Panc1 (cell line): ENCODE measurements at regions not wholly inside any gene's neighbourhood (a gene's known extent, or its start where the extent isn't known, plus 50 kb on each side); places are given as distances from the start of the nearest gene placed in this dataset.

Source experiments
- ATAC-seq: fragments of 200-7000 bp; cut with Tn5 transposase; 2 replicates; pipeline ENCODE4 v1.9.1; 2020; ENCODE audit warnings: mild to moderate bottlenecking, moderate library complexity
- BruUV-seq: library from RNA; stranded (reverse); fragments of 400-500 nt; replicated peaks from 2 replicates; lab custom pipeline; 2021; lab: Mats Ljungman, UMichigan
- CTCF ChIA-PET: fragments of 300-600 bp; sonication (Branson Sonifier 250); formaldehyde crosslinking; loops from one replicate; lab custom pipeline; 2022; ENCODE audit warnings: antibody characterized with exemption; lab: Charles Lee
- POLR2A ChIA-PET: fragments of 300-600 bp; sonication (Branson Sonifier 250); formaldehyde crosslinking; loops from one replicate; lab custom pipeline; 2022; ENCODE audit warnings: antibody characterized with exemption; lab: Charles Lee
- DNase-seq: peaks from one replicate; pipeline ENCODE4 v3.0.0-alpha.2; 2010; ENCODE audit warnings: low read depth, low spot score
- H3K27ac ChIP-seq: 2 replicates; pipeline ENCODE4 v1.5.1; 2011; ENCODE audit warnings: mild to moderate bottlenecking, low read length, inconsistent platforms
- H3K27me3 ChIP-seq: fragments of 200-500 bp; sonication (Bioruptor generic); 2 replicates; pipeline ENCODE4 v1.6.0; 2014; ENCODE audit warnings: low read length, inconsistent platforms; ENCODE audit not compliant: control insufficient read depth, insufficient read depth
- H3K36me3 ChIP-seq: fragments of 200-500 bp; sonication (Bioruptor generic); 2 replicates; pipeline ENCODE4 v1.5.1; 2014; ENCODE audit warnings: inconsistent platforms, mild to moderate bottlenecking, low read length, moderate library complexity; ENCODE audit not compliant: control insufficient read depth, insufficient read depth
- H3K4me1 ChIP-seq: 2 replicates; pipeline ENCODE4 v1.5.1; 2011; ENCODE audit warnings: inconsistent platforms, mild to moderate bottlenecking, low read length, moderate library complexity; ENCODE audit not compliant: control insufficient read depth, insufficient read depth
- H3K4me3 ChIP-seq, 2 experiments: 2 replicates each; pipeline ENCODE4 v1.5.1; 2011 to 2012; ENCODE audit warnings: low read depth in 2 of 2, low read length in 2 of 2, mild to moderate bottlenecking in 2 of 2, inconsistent platforms in 1 of 2, moderate library complexity in 1 of 2
- H3K9me3 ChIP-seq: fragments of 200-500 bp; sonication (Bioruptor generic); 2 replicates; pipeline ENCODE4 v1.5.1; 2014; ENCODE audit warnings: low read depth, mild to moderate bottlenecking, inconsistent platforms, low read length, moderate library complexity; ENCODE audit not compliant: control insufficient read depth, insufficient read depth
- CTCF ChIP-seq: fragments of 450-650 bp; IDR thresholded peaks from 2 replicates; pipeline ENCODE4 v1.5.1; 2017; ENCODE audit warnings: mild to moderate bottlenecking
- POLR2AphosphoS5 ChIP-seq: IDR thresholded peaks from 2 replicates; pipeline ENCODE4 v1.6.1; 2012; ENCODE audit warnings: mild to moderate bottlenecking, low read depth, low read length, moderate library complexity
- REST ChIP-seq, 2 experiments: IDR thresholded peaks; 2 replicates each; pipeline ENCODE4 v1.6.1; 2011 to 2012; ENCODE audit warnings: low read depth in 2 of 2, control low read depth in 1 of 2, low read length in 1 of 2, mild to moderate bottlenecking in 1 of 2, moderate library complexity in 1 of 2; ENCODE audit not compliant: insufficient read depth in 1 of 2
- SIN3A ChIP-seq: IDR thresholded peaks from 2 replicates; pipeline ENCODE4 v1.6.1; 2012; ENCODE audit warnings: low read depth, mild to moderate bottlenecking, low read length, moderate library complexity, borderline replicate concordance; ENCODE audit not compliant: insufficient read depth
- TCF7L2 ChIP-seq: IDR thresholded peaks from 2 replicates; pipeline ENCODE4 v1.6.1; 2011; ENCODE audit warnings: mild to moderate bottlenecking, low read depth, low read length, inconsistent platforms
- in situ Hi-C: cut with HindIII; loops from 2 replicates; pipeline ENCODE4 v1.10.0; 2016; ENCODE audit warnings: low sequenced_read_pairs, low pct_unique_long_range_greater_than_20kb
- intact Hi-C: fragments of 100-400 bp; cut with micrococcal nuclease; formaldehyde crosslinking; loops from one replicate; pipeline ENCODE4 v1.10.0; 2022; ENCODE audit not compliant: unreplicated experiment

GRCh38 chr2:2733818-2734217 lies 402.7 kb upstream of the MYT1L start:
- Histone ChIP-seq H3K9me3 (no peaks in the 10 kb centered on the region), H3K4me1 (no peaks in the 10 kb centered on the region), H3K4me3 (no peak overlapping the region), H3K27ac (no peak overlapping the region), H3K36me3 (no peaks in the 10 kb centered on the region), H3K27me3 (no peaks in the 10 kb centered on the region; the same call in 1 of the 2 replicates)
- intact Hi-C loops = no loop called here
- ATAC-seq = no peak
- POLR2A ChIA-PET = no interaction called here
- in situ Hi-C loops = no loop called here
- CTCF ChIA-PET = no interaction called here
- no peak for DNase-seq
- no TSS peak for BruUV-seq
- no peak for TF ChIP-seq CTCF
- no peak for TF ChIP-seq REST (IDR thresholded peaks at IDR 0.05; ENCODE audit: insufficient read depth in 1 of 2, low read depth in 2 of 2, low read length in 1 of 2)
- no peak for TF ChIP-seq SIN3A
- TF ChIP-seq TCF7L2 = no peak
- no peak for TF ChIP-seq POLR2AphosphoS5

GRCh38 chr2:2732331-2733119 lies 401.4 kb upstream of the MYT1L start:
- no peak overlapping the region for H3K4me3 ChIP-seq
- intact Hi-C loops = no loop called here
- H3K36me3 ChIP-seq = no peaks in the 10 kb centered on the region
- ChIA-PET POLR2A (no interaction called here), CTCF (no interaction called here)
- no peaks in the 10 kb centered on the region for H3K9me3 ChIP-seq
- H3K4me1 ChIP-seq = no peaks in the 10 kb centered on the region
- no TSS peak for BruUV-seq
- H3K27ac ChIP-seq = no peak overlapping the region
- ATAC-seq (no peak), DNase-seq (no peak)
- TF ChIP-seq TCF7L2 = no peak
- no peak for TF ChIP-seq REST (IDR thresholded peaks at IDR 0.05; ENCODE audit: insufficient read depth in 1 of 2, low read depth in 2 of 2, low read length in 1 of 2)
- TF ChIP-seq SIN3A = no peak
- no peak for TF ChIP-seq POLR2AphosphoS5
- no peak for TF ChIP-seq CTCF
- H3K27me3 ChIP-seq = no peaks in the 10 kb centered on the region; the same call in 1 of the 2 replicates
- in situ Hi-C loops = no loop called here
